Endothelial cell of umbilical vein (primary cell): ENCODE measurements at regions not wholly inside any gene's neighbourhood (a gene's known extent, or its start where the extent isn't known, plus 50 kb on each side); places are given as distances from the start of the nearest gene placed in this dataset.

Experiments used
- BruUV-seq: library from RNA; stranded (reverse); fragments of 400-500 nt; replicated peaks from 2 replicates; lab custom pipeline; 2021; lab: Mats Ljungman, UMichigan
- CTCF ChIA-PET: fragments of 300-600, 350-600 bp; sonication (Branson Sonifier 250); formaldehyde crosslinking; loops from one replicate; lab custom pipeline; 2021; ENCODE audit warnings: antibody characterized with exemption, inconsistent platforms; lab: Charles Lee
- POLR2A ChIA-PET: fragments of 300-600, 350-600 bp; sonication (Branson Sonifier 250); formaldehyde crosslinking; loops from one replicate; lab custom pipeline; 2021; ENCODE audit warnings: antibody characterized with exemption, inconsistent platforms; lab: Charles Lee
- DNase-seq: peaks from one replicate; pipeline ENCODE4 v3.0.0-alpha.2; 2011; ENCODE audit warnings: low read depth, low spot score
- FAIRE-seq: peaks from 2 replicates; lab custom pipeline; 2011; peaks lifted over from hg19 to GRCh38; lab: Jason Lieb, UNC
- H2AFZ ChIP-seq: 2 replicates; pipeline ENCODE4 v1.6.0; 2012; ENCODE audit warnings: low read depth, low read length, control low read depth, inconsistent platforms
- H3K27ac ChIP-seq: 2 replicates; pipeline ENCODE4 v1.5.1; 2011; ENCODE audit warnings: low read depth, mild to moderate bottlenecking, control low read depth, low read length, moderate library complexity; ENCODE audit not compliant: insufficient read depth
- H3K27me3 ChIP-seq, 2 experiments: 2 replicates each; pipeline versions ENCODE4 v1.6.0 to v1.6.1; 2011; ENCODE audit warnings: low read length in 2 of 2, mixed read lengths in 1 of 2; ENCODE audit not compliant: control insufficient read depth in 2 of 2, insufficient read depth in 2 of 2
- H3K36me3 ChIP-seq, 2 experiments: 2 replicates in 1 of 2; 3 replicates in 1 of 2; pipeline ENCODE4 v1.5.1; 2011; ENCODE audit warnings: low read length in 2 of 2, mild to moderate bottlenecking in 1 of 2, moderate library complexity in 1 of 2; ENCODE audit not compliant: control insufficient read depth in 2 of 2, insufficient read depth in 2 of 2; ENCODE audit errors: extremely low read depth in 1 of 2
- H3K4me1 ChIP-seq: 3 replicates; pipeline ENCODE4 v1.5.1; 2011; ENCODE audit warnings: mild to moderate bottlenecking, low read length; ENCODE audit not compliant: control insufficient read depth, insufficient read depth; ENCODE audit errors: extremely low read depth
- H3K4me2 ChIP-seq: 2 replicates; pipeline ENCODE4 v1.6.1; 2011; ENCODE audit warnings: low read length, control low read depth, mixed read lengths; ENCODE audit not compliant: insufficient read depth
- H3K4me3 ChIP-seq, 3 experiments: fragments of 200-600 bp in 1 of 3; sonication (generic), shearing (Covaris generic) in 1 of 3; replicated peaks in 1 of 3; 2 replicates each; pipeline ENCODE4 v1.5.1; 2011 to 2016; ENCODE audit warnings: control low read depth in 3 of 3, low read length in 3 of 3, mild to moderate bottlenecking in 2 of 3, inconsistent platforms in 1 of 3, low read depth in 1 of 3, moderate library complexity in 1 of 3; ENCODE audit not compliant: insufficient read depth in 1 of 3
- H3K79me2 ChIP-seq: 2 replicates; pipeline ENCODE4 v1.6.0; 2012; ENCODE audit warnings: low read length, inconsistent platforms; ENCODE audit not compliant: control insufficient read depth, insufficient read depth
- H3K9ac ChIP-seq: replicated peaks from 2 replicates; pipeline ENCODE3; 2011; ENCODE audit warnings: low read length, control low read depth; ENCODE audit not compliant: insufficient read depth; ENCODE audit errors: extremely low read depth
- H3K9me1 ChIP-seq: replicated peaks from 3 replicates; pipeline ENCODE4 v1.6.0; 2011; ENCODE audit warnings: mild to moderate bottlenecking, low read length; ENCODE audit not compliant: control insufficient read depth, insufficient read depth; ENCODE audit errors: extremely low read depth
- H3K9me3 ChIP-seq: replicated peaks from 2 replicates; pipeline ENCODE4 v1.5.1; 2012; ENCODE audit warnings: low read length, inconsistent platforms; ENCODE audit not compliant: control insufficient read depth, insufficient read depth
- H4K20me1 ChIP-seq: replicated peaks from 2 replicates; pipeline ENCODE3; 2011; ENCODE audit warnings: mild to moderate bottlenecking, low read length; ENCODE audit not compliant: control insufficient read depth, insufficient read depth; ENCODE audit errors: extremely low read depth
- EZH2 ChIP-seq: IDR thresholded peaks from 2 replicates; pipeline ENCODE4 v1.6.1; 2012; ENCODE audit warnings: borderline replicate concordance, low read depth, mild to moderate bottlenecking, moderate library complexity, low read length, inconsistent platforms; ENCODE audit not compliant: severe bottlenecking
- FOS ChIP-seq: IDR thresholded peaks from 2 replicates; pipeline ENCODE4 v1.6.1; 2011; ENCODE audit warnings: mild to moderate bottlenecking, low read length, moderate library complexity, borderline replicate concordance; ENCODE audit not compliant: insufficient read depth
- GATA2 ChIP-seq: IDR thresholded peaks from 2 replicates; pipeline ENCODE4 v1.7.0; 2011; ENCODE audit warnings: low read depth, mild to moderate bottlenecking, moderate library complexity, mixed read lengths, low read length; ENCODE audit not compliant: insufficient read length, insufficient read depth
- JUN ChIP-seq: IDR thresholded peaks from 2 replicates; pipeline ENCODE4 v1.6.1; 2011; ENCODE audit warnings: borderline replicate concordance, low read depth; ENCODE audit not compliant: insufficient read length, insufficient read depth
- MAX ChIP-seq: IDR thresholded peaks from 2 replicates; pipeline ENCODE4 v1.6.1; 2011; ENCODE audit not compliant: insufficient read depth, insufficient read length
- MYC ChIP-seq: IDR thresholded peaks from one replicate; pipeline ENCODE4 v1.6.1; 2011; ENCODE audit warnings: mild to moderate bottlenecking, low read depth, low read length
- POLR2A ChIP-seq: IDR thresholded peaks from 2 replicates; pipeline ENCODE4 v1.6.1; 2012; ENCODE audit warnings: low read depth, mild to moderate bottlenecking, control low read depth, low read length
- POLR2AphosphoS5 ChIP-seq: IDR thresholded peaks from 2 replicates; pipeline ENCODE4 v1.6.1; 2012; ENCODE audit warnings: low read depth, mild to moderate bottlenecking, control low read depth, low read length, moderate library complexity; ENCODE audit not compliant: insufficient read depth
- dilution Hi-C: fragments of 300-500 bp; cut with MboI; formaldehyde crosslinking; loops from one replicate; pipeline ENCODE4 v1.15.0; 2019; ENCODE audit warnings: low sequenced_read_pairs; ENCODE audit not compliant: extremely low pct_ligation_motif_present
- intact Hi-C: fragments of 100-400 bp; cut with micrococcal nuclease; formaldehyde crosslinking; loops from one replicate; pipeline ENCODE4 v1.10.0; 2022
- TF ChIP-seq, protein P1 (sequence below), 2 donors: IDR thresholded peaks; 1 replicate in 1 of 2; 2 replicates in 1 of 2; pipeline ENCODE4 v1.5.1; 2011; ENCODE audit warnings: low read length in 2 of 2, mild to moderate bottlenecking in 2 of 2, moderate library complexity in 2 of 2, control low read depth in 1 of 2, inconsistent platforms in 1 of 2, low read depth in 1 of 2; ENCODE audit not compliant: insufficient read depth in 1 of 2; ENCODE audit errors: extremely low read depth in 1 of 2

- dilution Hi-C loops: no loop called here
- Histone ChIP-seq H3K9me1 (no peaks in the 10 kb centered on the region), H4K20me1 (no peaks in the 10 kb centered on the region), H3K27me3 (no peaks in the 10 kb centered on the region), H2AFZ (no peak overlapping the region), H3K4me3 (no peak overlapping the region), H3K4me1 (no peaks in the 10 kb centered on the region), H3K9me3 (no peaks in the 10 kb centered on the region), H3K9ac (no peak overlapping the region), H3K79me2 (no peaks in the 10 kb centered on the region), H3K4me2 (no peak overlapping the region), H3K27ac (no peak overlapping the region), H3K36me3 (no peaks in the 10 kb centered on the region)
- no peak for DNase-seq
- ChIA-PET POLR2A (no interaction called here), CTCF (no interaction called here)
- no TSS peak for BruUV-seq
- intact Hi-C loops: no loop called here
- no peak for FAIRE-seq
- TF ChIP-seq POLR2A (no peak), FOS (no peak)
Measured at GRCh38 chr10:80949785-80950184, 412.1 kb downstream of the SH2D4B start.

DNA sequence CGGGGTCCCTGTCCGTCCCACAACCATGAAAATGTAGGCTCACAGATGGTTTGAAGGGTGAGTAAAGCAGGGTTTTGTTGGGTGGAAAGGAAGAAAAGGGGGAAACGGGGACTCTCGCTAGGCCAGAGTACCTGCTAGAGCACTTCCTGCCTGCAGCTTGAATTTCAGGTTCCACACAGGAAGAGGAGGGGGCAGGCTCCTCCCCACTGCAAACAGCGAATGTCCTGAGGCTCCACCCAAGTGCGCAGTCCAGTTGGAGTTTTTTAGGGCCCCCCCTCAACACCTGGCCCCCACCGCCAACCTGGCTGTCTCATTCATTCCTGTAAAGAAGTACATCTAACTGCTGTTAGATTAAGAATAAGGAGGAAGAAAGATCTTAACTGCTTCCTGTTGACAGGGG is 414.7 kb downstream of the SH2D4B start:
- CTCF ChIA-PET: no interaction called here
- FAIRE-seq: no peak

More for the DNA sequence above, 414.7 kb downstream of the SH2D4B start:
- dilution Hi-C loops (no loop called here), intact Hi-C loops (no loop called here)
- DNase-seq: no peak
- BruUV-seq: no TSS peak
- H3K27me3 ChIP-seq: no peaks in the 10 kb centered on the region
- no peaks in the 10 kb centered on the region for H3K36me3 ChIP-seq
- H2AFZ ChIP-seq: no peak overlapping the region
- H3K27ac ChIP-seq: no peak overlapping the region
- POLR2A ChIA-PET: no interaction called here
- no peaks in the 10 kb centered on the region for H3K4me1 ChIP-seq
- H3K4me2 ChIP-seq: no peak overlapping the region
- H3K9ac ChIP-seq: no peak overlapping the region
- H3K9me3 ChIP-seq: no peaks in the 10 kb centered on the region
- TF ChIP-seq FOS: no peak
- no peak for TF ChIP-seq EZH2
- TF ChIP-seq MAX: no peak
- no peak for TF ChIP-seq JUN
- no peak for TF ChIP-seq MYC
- no peak for TF ChIP-seq POLR2A
- no peak for TF ChIP-seq POLR2AphosphoS5
- no peak for TF ChIP-seq GATA2
- TF ChIP-seq, protein P1, sequence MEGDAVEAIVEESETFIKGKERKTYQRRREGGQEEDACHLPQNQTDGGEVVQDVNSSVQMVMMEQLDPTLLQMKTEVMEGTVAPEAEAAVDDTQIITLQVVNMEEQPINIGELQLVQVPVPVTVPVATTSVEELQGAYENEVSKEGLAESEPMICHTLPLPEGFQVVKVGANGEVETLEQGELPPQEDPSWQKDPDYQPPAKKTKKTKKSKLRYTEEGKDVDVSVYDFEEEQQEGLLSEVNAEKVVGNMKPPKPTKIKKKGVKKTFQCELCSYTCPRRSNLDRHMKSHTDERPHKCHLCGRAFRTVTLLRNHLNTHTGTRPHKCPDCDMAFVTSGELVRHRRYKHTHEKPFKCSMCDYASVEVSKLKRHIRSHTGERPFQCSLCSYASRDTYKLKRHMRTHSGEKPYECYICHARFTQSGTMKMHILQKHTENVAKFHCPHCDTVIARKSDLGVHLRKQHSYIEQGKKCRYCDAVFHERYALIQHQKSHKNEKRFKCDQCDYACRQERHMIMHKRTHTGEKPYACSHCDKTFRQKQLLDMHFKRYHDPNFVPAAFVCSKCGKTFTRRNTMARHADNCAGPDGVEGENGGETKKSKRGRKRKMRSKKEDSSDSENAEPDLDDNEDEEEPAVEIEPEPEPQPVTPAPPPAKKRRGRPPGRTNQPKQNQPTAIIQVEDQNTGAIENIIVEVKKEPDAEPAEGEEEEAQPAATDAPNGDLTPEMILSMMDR (IDR thresholded peaks at IDR 0.05; ENCODE audit: extremely low read depth in 1 of 2, insufficient read depth in 1 of 2, low read depth in 1 of 2, low read length in 2 of 2): no peak
- no peaks in the 10 kb centered on the region for H3K9me1 ChIP-seq
- H3K79me2 ChIP-seq: no peaks in the 10 kb centered on the region
- H4K20me1 ChIP-seq: no peaks in the 10 kb centered on the region
- H3K4me3 ChIP-seq: no peak overlapping the region
